ENCODE measurements at regions not wholly inside any gene's neighbourhood (a gene's known extent, or its start where the extent isn't known, plus 50 kb on each side); places are given as distances from the start of the nearest gene placed in this dataset.

GRCh38 chr4:129314781-129315180 lies 218.8 kb downstream of the C4orf33 start:
- Histone ChIP-seq H3K27ac (ENCODE audit: low read length) (no peak overlapping the region), H3K4me3 (ENCODE audit: low read length) (no peak overlapping the region), H2AFZ (ENCODE audit: low read depth, low read length) (no peak overlapping the region), H3K27me3 (ENCODE audit: insufficient read depth, low read depth, low read length) (no peaks in the 10 kb centered on the region), H3K9ac (ENCODE audit: low read length) (no peak overlapping the region), H3K9me2 (ENCODE audit: insufficient read depth, low read length) (no peaks in the 10 kb centered on the region), H3K4me2 (ENCODE audit: low read length) (no peak overlapping the region), H3K79me2 (replicated peaks; ENCODE audit: insufficient read depth, low read length) (no peaks in the 10 kb centered on the region), H3K9me3 (ENCODE audit: low read length) (no peaks in the 10 kb centered on the region), H4K20me1 (ENCODE audit: insufficient read depth) (no peaks in the 10 kb centered on the region), H3F3A (ENCODE audit: insufficient read depth, low read length, poor library complexity, severe bottlenecking) (no peaks in the 10 kb centered on the region), H3K36me3 (ENCODE audit: insufficient read depth, low read length) (no peaks in the 10 kb centered on the region)
- no peak for TF ChIP-seq RAD21 (conservative IDR thresholded peaks at IDR 0.05)
- no peak for TF ChIP-seq EZH2 (IDR thresholded peaks at IDR 0.05; ENCODE audit: borderline replicate concordance, insufficient read depth, low read length, poor library complexity, severe bottlenecking)
- no peak for TF ChIP-seq TAF1 (IDR thresholded peaks at IDR 0.05; ENCODE audit: low read depth)
- TF ChIP-seq EP300 (conservative IDR thresholded peaks at IDR 0.05; ENCODE audit: poor library complexity, severe bottlenecking): no peak

- peaks cover 7% of the 10 kb centered on the region for H3F3A ChIP-seq (ENCODE audit: insufficient read depth, low read length, poor library complexity, severe bottlenecking)
- no peaks in the 10 kb centered on the region for H4K20me1 ChIP-seq (ENCODE audit: insufficient read depth)
- H3K36me3 ChIP-seq (ENCODE audit: insufficient read depth, low read length): no peaks in the 10 kb centered on the region
- H3K4me2 ChIP-seq (ENCODE audit: low read length): peak overlapping the region; percentile 66
- TF ChIP-seq EP300 (conservative IDR thresholded peaks at IDR 0.05; ENCODE audit: poor library complexity, severe bottlenecking) (peak; percentile 15), REST (IDR thresholded peaks at IDR 0.05; ENCODE audit: borderline replicate concordance) (peak; percentile 100), POLR2AphosphoS5 (IDR thresholded peaks at IDR 0.05) (peak; percentile 67), TAF1 (IDR thresholded peaks at IDR 0.05; ENCODE audit: low read depth) (peak; percentile 31), SMC3 (conservative IDR thresholded peaks at IDR 0.05; ENCODE audit: poor library complexity) (no peak), CTCF (IDR thresholded peaks at IDR 0.05; ENCODE audit: poor library complexity, severe bottlenecking) (no peak)
- H3K4me3 ChIP-seq (ENCODE audit: low read length): peak overlapping the region; percentile 50
- H3K79me2 ChIP-seq (replicated peaks; ENCODE audit: insufficient read depth, low read length): no peaks in the 10 kb centered on the region
- H3K9me3 ChIP-seq (ENCODE audit: low read length): no peaks in the 10 kb centered on the region
- no peaks in the 10 kb centered on the region for H3K27me3 ChIP-seq (ENCODE audit: insufficient read depth, low read depth, low read length)
- no peak overlapping the region for H2AFZ ChIP-seq (ENCODE audit: low read depth, low read length)
- peak overlapping the region; percentile 94 for H3K27ac ChIP-seq (ENCODE audit: low read length)
- peak overlapping the region; percentile 45 for H3K9ac ChIP-seq (ENCODE audit: low read length)
- H3K9me2 ChIP-seq (ENCODE audit: insufficient read depth, low read length): no peaks in the 10 kb centered on the region
Measured at GRCh38 chr4:129322920-129323319, 227.0 kb downstream of the C4orf33 start.

- no peaks in the 10 kb centered on the region for H3K27me3 ChIP-seq (ENCODE audit: insufficient read depth, low read depth, low read length)
- H4K20me1 ChIP-seq (ENCODE audit: insufficient read depth): no peaks in the 10 kb centered on the region
- H3K4me3 ChIP-seq (ENCODE audit: low read length): peak overlapping the region; percentile 53
- TF ChIP-seq MXI1 (conservative IDR thresholded peaks at IDR 0.05; ENCODE audit: poor library complexity, severe bottlenecking) (peak; percentile 37), EP300 (conservative IDR thresholded peaks at IDR 0.05; ENCODE audit: poor library complexity, severe bottlenecking) (peak; percentile 99), POLR2AphosphoS5 (IDR thresholded peaks at IDR 0.05) (peak; percentile 99), REST (IDR thresholded peaks at IDR 0.05; ENCODE audit: borderline replicate concordance) (peak; percentile 91), RAD21 (conservative IDR thresholded peaks at IDR 0.05) (no peak)
- H3F3A ChIP-seq (ENCODE audit: insufficient read depth, low read length, poor library complexity, severe bottlenecking): peaks cover 7% of the 10 kb centered on the region
- no peaks in the 10 kb centered on the region for H3K9me2 ChIP-seq (ENCODE audit: insufficient read depth, low read length)
- peak overlapping the region; percentile 94 for H3K27ac ChIP-seq (ENCODE audit: low read length)
- H3K36me3 ChIP-seq (ENCODE audit: insufficient read depth, low read length): no peaks in the 10 kb centered on the region
- H3K4me2 ChIP-seq (ENCODE audit: low read length): peak overlapping the region; percentile 36
- H2AFZ ChIP-seq (ENCODE audit: low read depth, low read length): no peak overlapping the region
- no peaks in the 10 kb centered on the region for H3K9me3 ChIP-seq (ENCODE audit: low read length)
- H3K79me2 ChIP-seq (replicated peaks; ENCODE audit: insufficient read depth, low read length): no peaks in the 10 kb centered on the region
- peak overlapping the region; percentile 65 for H3K9ac ChIP-seq (ENCODE audit: low read length)
Measured at GRCh38 chr4:129323658-129324057, 227.7 kb downstream of the C4orf33 start.

All from neural cell (in vitro differentiated cells).